KMS-11 (cell line): ENCODE measurements at regions not wholly inside any gene's neighbourhood (a gene's known extent, or its start where the extent isn't known, plus 50 kb on each side); places are given as distances from the start of the nearest gene placed in this dataset.

Source experiments
- H2AFZ ChIP-seq: fragments of 200-600 bp; sonication (generic); 2 replicates; pipeline ENCODE4 v1.6.1; 2016; ENCODE audit warnings: antibody characterized with exemption, mixed run types, low read depth
- H3K27ac ChIP-seq: fragments of 200-600 bp; sonication (generic); 2 replicates; pipeline ENCODE4 v1.6.1; 2016; ENCODE audit warnings: mild to moderate bottlenecking, mixed run types
- H3K27me3 ChIP-seq: fragments of 200-600 bp; sonication (generic); 2 replicates; pipeline ENCODE4 v1.6.1; 2017; ENCODE audit warnings: mild to moderate bottlenecking, low read depth, mixed run types, moderate library complexity; ENCODE audit not compliant: insufficient read depth
- H3K36me3 ChIP-seq: fragments of 200-600 bp; sonication (generic); 2 replicates; pipeline ENCODE4 v1.6.1; 2017; ENCODE audit warnings: mild to moderate bottlenecking, mixed run types; ENCODE audit not compliant: insufficient read depth
- H3K4me1 ChIP-seq: fragments of 200-600 bp; sonication (generic); 2 replicates; pipeline ENCODE4 v1.6.1; 2016; ENCODE audit warnings: mild to moderate bottlenecking, low read depth, mixed run types; ENCODE audit not compliant: poor library complexity, severe bottlenecking
- H3K4me2 ChIP-seq: fragments of 200-600 bp; sonication (generic); 2 replicates; pipeline ENCODE4 v1.7.0; 2016; ENCODE audit warnings: mild to moderate bottlenecking, mixed run types
- H3K4me3 ChIP-seq: fragments of 200-600 bp; sonication (generic); IDR thresholded peaks from 2 replicates; pipeline ENCODE4 v1.6.1; 2017; ENCODE audit warnings: low read depth, low read length, mixed read lengths; ENCODE audit not compliant: insufficient read depth
- H3K79me2 ChIP-seq: fragments of 200-600 bp; sonication (generic); 2 replicates; pipeline ENCODE4 v1.6.1; 2016; ENCODE audit warnings: low read depth, mixed run types; ENCODE audit not compliant: insufficient read depth
- H3K9ac ChIP-seq: fragments of 200-600 bp; sonication (generic); 2 replicates; pipeline ENCODE4 v1.6.1; 2016; ENCODE audit warnings: mild to moderate bottlenecking, mixed run types
- H4K20me1 ChIP-seq: fragments of 200-600 bp; sonication (generic); 2 replicates; pipeline ENCODE4 v1.6.1; 2016; ENCODE audit warnings: mild to moderate bottlenecking, mixed run types; ENCODE audit not compliant: insufficient read depth
- CTCF ChIP-seq: fragments of 200-600 bp; sonication (generic); conservative IDR thresholded peaks from 2 replicates; pipeline ENCODE4 v1.6.1; 2017; ENCODE audit warnings: low read depth, mild to moderate bottlenecking, antibody characterized with exemption, low read length, moderate library complexity, mixed read lengths

- Histone ChIP-seq H3K79me2 (no peaks in the 10 kb centered on the region), H3K4me1 (no peaks in the 10 kb centered on the region), H4K20me1 (no peaks in the 10 kb centered on the region), H2AFZ (no peak overlapping the region), H3K36me3 (no peaks in the 10 kb centered on the region), H3K27me3 (no peaks in the 10 kb centered on the region), H3K4me2 (no peak overlapping the region), H3K4me3 (no peak overlapping the region), H3K27ac (no peak overlapping the region), H3K9ac (no peak overlapping the region)
- no peak for TF ChIP-seq CTCF
Observed at GRCh38 chr2:234623521-234623991, 126.7 kb upstream of the ARL4C start.

GRCh38 chr2:234621120-234621519, 124.2 kb upstream of the ARL4C start:
- Histone ChIP-seq H3K36me3 (no peaks in the 10 kb centered on the region), H4K20me1 (no peaks in the 10 kb centered on the region), H3K27me3 (no peaks in the 10 kb centered on the region), H3K4me3 (no peak overlapping the region), H3K9ac (no peak overlapping the region), H3K4me2 (no peak overlapping the region), H3K27ac (no peak overlapping the region), H3K4me1 (no peaks in the 10 kb centered on the region), H3K79me2 (no peaks in the 10 kb centered on the region), H2AFZ (no peak overlapping the region)
- no peak for TF ChIP-seq CTCF

DNA sequence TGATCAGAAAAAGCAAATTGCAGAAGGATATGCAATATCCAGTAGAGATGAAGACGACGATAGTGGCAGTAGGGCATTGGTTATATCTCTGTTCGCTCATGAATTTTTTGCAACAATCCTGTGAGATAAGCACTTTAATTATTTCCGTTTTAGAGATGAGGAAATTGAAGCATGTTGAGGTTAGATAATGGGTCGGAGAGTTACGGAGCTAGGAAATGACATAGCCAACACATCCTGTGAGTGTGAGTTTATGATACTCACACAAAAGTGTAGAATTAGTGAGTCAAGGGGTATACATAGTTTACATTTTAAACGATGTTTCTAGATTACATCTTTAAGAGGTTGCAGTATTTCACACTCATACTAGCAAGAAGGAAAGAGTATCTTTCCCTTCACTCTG, 123.1 kb upstream of the ARL4C start:
- no peak for TF ChIP-seq CTCF
- no peak overlapping the region for H3K4me3 ChIP-seq
- no peaks in the 10 kb centered on the region for H3K27me3 ChIP-seq
- no peaks in the 10 kb centered on the region for H4K20me1 ChIP-seq
- H3K4me2 ChIP-seq: no peak overlapping the region
- no peak overlapping the region for H3K9ac ChIP-seq
- no peaks in the 10 kb centered on the region for H3K36me3 ChIP-seq
- H3K79me2 ChIP-seq: no peaks in the 10 kb centered on the region
- no peaks in the 10 kb centered on the region for H3K4me1 ChIP-seq
- no peak overlapping the region for H3K27ac ChIP-seq
- no peak overlapping the region for H2AFZ ChIP-seq

- H3K4me1 ChIP-seq: no peaks in the 10 kb centered on the region
- no peaks in the 10 kb centered on the region for H3K36me3 ChIP-seq
- no peak overlapping the region for H3K9ac ChIP-seq
- H3K27me3 ChIP-seq: no peaks in the 10 kb centered on the region
- no peaks in the 10 kb centered on the region for H3K79me2 ChIP-seq
- no peak for TF ChIP-seq CTCF
- H4K20me1 ChIP-seq: no peaks in the 10 kb centered on the region
- no peak overlapping the region for H3K27ac ChIP-seq
- no peak overlapping the region for H2AFZ ChIP-seq
- no peak overlapping the region for H3K4me3 ChIP-seq
- H3K4me2 ChIP-seq: no peak overlapping the region
Observed at GRCh38 chr2:234615643-234616356, 118.9 kb upstream of the ARL4C start.
